Stomach smooth muscle (tissue), 2 donors: ENCODE measurements at regions not wholly inside any gene's neighbourhood (a gene's known extent, or its start where the extent isn't known, plus 50 kb on each side); places are given as distances from the start of the nearest gene placed in this dataset.

Source experiments
- H3K27ac ChIP-seq: one replicate; pipeline ENCODE4 v1.7.0; 2013; ENCODE audit warnings: mild to moderate bottlenecking, low read length, inconsistent platforms
- H3K27me3 ChIP-seq, 2 donors: one replicate each; pipeline ENCODE4 v1.7.0; 2013; ENCODE audit warnings: low read length in 2 of 2; ENCODE audit not compliant: insufficient read depth in 2 of 2, control insufficient read depth in 1 of 2
- H3K36me3 ChIP-seq, 2 donors: one replicate each; pipeline ENCODE4 v1.7.0; 2013; ENCODE audit warnings: low read length in 2 of 2; ENCODE audit not compliant: control insufficient read depth in 2 of 2, insufficient read depth in 2 of 2
- H3K4me1 ChIP-seq: one replicate; pipeline ENCODE4 v1.7.0; 2013; ENCODE audit warnings: low read length; ENCODE audit not compliant: control insufficient read depth, insufficient read depth
- H3K4me3 ChIP-seq, 2 donors: one replicate each; pipeline ENCODE4 v1.7.0; 2013; ENCODE audit warnings: low read length in 2 of 2
- H3K9ac ChIP-seq, 2 donors: one replicate each; pipeline ENCODE4 v1.7.0; 2013; ENCODE audit warnings: low read length in 2 of 2, mild to moderate bottlenecking in 1 of 2
- H3K9me3 ChIP-seq, 2 donors: one replicate each; pipeline ENCODE4 v1.7.0; 2013; ENCODE audit warnings: low read length in 2 of 2; ENCODE audit not compliant: control insufficient read depth in 2 of 2
- donor health status: healthy.
- donor health status: Pancreatic carcinoma.

GRCh38 chr1:188888386-188888785, 1589.3 kb downstream of the BRINP3 start:
- no peaks in the 10 kb centered on the region for H3K27me3 ChIP-seq
- no peaks in the 10 kb centered on the region for H3K36me3 ChIP-seq
- H3K4me1 ChIP-seq: no peaks in the 10 kb centered on the region
- H3K9me3 ChIP-seq: no peaks in the 10 kb centered on the region
- H3K9ac ChIP-seq: no peak overlapping the region
- H3K4me3 ChIP-seq: no peak overlapping the region
- no peak overlapping the region for H3K27ac ChIP-seq

- no peak overlapping the region for H3K9ac ChIP-seq
- no peak overlapping the region for H3K4me3 ChIP-seq
- no peak overlapping the region for H3K27ac ChIP-seq
- no peaks in the 10 kb centered on the region for H3K36me3 ChIP-seq
- no peaks in the 10 kb centered on the region for H3K4me1 ChIP-seq
- no peaks in the 10 kb centered on the region for H3K27me3 ChIP-seq
- H3K9me3 ChIP-seq: no peaks in the 10 kb centered on the region
Measured at GRCh38 chr1:188889166-188889565, 1588.5 kb downstream of the BRINP3 start.

- Histone ChIP-seq H3K4me3 (no peak overlapping the region), H3K27ac (no peak overlapping the region), H3K36me3 (no peaks in the 10 kb centered on the region), H3K27me3 (no peaks in the 10 kb centered on the region), H3K9me3 (no peaks in the 10 kb centered on the region), H3K9ac (no peak overlapping the region), H3K4me1 (no peaks in the 10 kb centered on the region)
Measured at GRCh38 chr1:188891958-188892357, 1585.7 kb downstream of the BRINP3 start.

- Histone ChIP-seq H3K27ac (no peak overlapping the region), H3K4me1 (no peaks in the 10 kb centered on the region), H3K4me3 (no peak overlapping the region), H3K27me3 (no peaks in the 10 kb centered on the region), H3K9ac (no peak overlapping the region), H3K9me3 (no peaks in the 10 kb centered on the region), H3K36me3 (no peaks in the 10 kb centered on the region)
Measured at GRCh38 chr1:188895611-188896010, 1582.1 kb downstream of the BRINP3 start.

GRCh38 chr1:188903241-188903640, 1574.4 kb downstream of the BRINP3 start:
- no peaks in the 10 kb centered on the region for H3K4me1 ChIP-seq
- no peak overlapping the region for H3K9ac ChIP-seq
- no peaks in the 10 kb centered on the region for H3K36me3 ChIP-seq

GRCh38 chr1:188904201-188904600, 1573.5 kb downstream of the BRINP3 start:
- no peaks in the 10 kb centered on the region for H3K27me3 ChIP-seq
- H3K27ac ChIP-seq: no peak overlapping the region
- no peak overlapping the region for H3K4me3 ChIP-seq
- no peaks in the 10 kb centered on the region for H3K9me3 ChIP-seq
- H3K9ac ChIP-seq: no peak overlapping the region
- H3K36me3 ChIP-seq: no peaks in the 10 kb centered on the region
- no peaks in the 10 kb centered on the region for H3K4me1 ChIP-seq

More at GRCh38 chr1:188903241-188903640, 1574.4 kb downstream of the BRINP3 start:
- Histone ChIP-seq H3K4me3 (no peak overlapping the region), H3K27me3 (no peaks in the 10 kb centered on the region), H3K27ac (no peak overlapping the region), H3K9me3 (no peaks in the 10 kb centered on the region)

GRCh38 chr1:188906921-188907641, 1570.6 kb downstream of the BRINP3 start:
- H3K9me3 ChIP-seq: no peaks in the 10 kb centered on the region
- H3K4me1 ChIP-seq: no peaks in the 10 kb centered on the region
- H3K27ac ChIP-seq: no peak overlapping the region
- H3K9ac ChIP-seq: no peak overlapping the region
- no peak overlapping the region for H3K4me3 ChIP-seq
- H3K36me3 ChIP-seq: no peaks in the 10 kb centered on the region
- H3K27me3 ChIP-seq: no peaks in the 10 kb centered on the region

GRCh38 chr1:188930382-188930781, 1547.3 kb downstream of the BRINP3 start:
- Histone ChIP-seq H3K4me3 (no peak overlapping the region), H3K9me3 (no peaks in the 10 kb centered on the region), H3K36me3 (no peaks in the 10 kb centered on the region), H3K27me3 (no peaks in the 10 kb centered on the region), H3K4me1 (no peaks in the 10 kb centered on the region), H3K9ac (no peak overlapping the region), H3K27ac (no peak overlapping the region)

- no peaks in the 10 kb centered on the region for H3K27me3 ChIP-seq
- H3K4me1 ChIP-seq: no peaks in the 10 kb centered on the region
- H3K27ac ChIP-seq: no peak overlapping the region
- H3K9ac ChIP-seq: no peak overlapping the region
- no peak overlapping the region for H3K4me3 ChIP-seq
- no peaks in the 10 kb centered on the region for H3K36me3 ChIP-seq
- H3K9me3 ChIP-seq: no peaks in the 10 kb centered on the region
Measured at GRCh38 chr1:188931506-188931905, 1546.2 kb downstream of the BRINP3 start.

- no peak overlapping the region for H3K9ac ChIP-seq
- no peaks in the 10 kb centered on the region for H3K36me3 ChIP-seq
- H3K9me3 ChIP-seq: no peaks in the 10 kb centered on the region
- no peak overlapping the region for H3K4me3 ChIP-seq
- no peaks in the 10 kb centered on the region for H3K27me3 ChIP-seq
- no peak overlapping the region for H3K27ac ChIP-seq
- H3K4me1 ChIP-seq: no peaks in the 10 kb centered on the region
Measured at GRCh38 chr1:188937965-188938551, 1539.6 kb downstream of the BRINP3 start.

- Histone ChIP-seq H3K9ac (no peak overlapping the region), H3K9me3 (no peaks in the 10 kb centered on the region), H3K36me3 (no peaks in the 10 kb centered on the region), H3K4me1 (no peaks in the 10 kb centered on the region), H3K4me3 (no peak overlapping the region), H3K27ac (no peak overlapping the region), H3K27me3 (no peaks in the 10 kb centered on the region)
Measured at GRCh38 chr1:188941986-188942385, 1535.7 kb downstream of the BRINP3 start.
